ENCODE measurements at regions not wholly inside any gene's neighbourhood (a gene's known extent, or its start where the extent isn't known, plus 50 kb on each side); places are given as distances from the start of the nearest gene placed in this dataset.

DNA sequence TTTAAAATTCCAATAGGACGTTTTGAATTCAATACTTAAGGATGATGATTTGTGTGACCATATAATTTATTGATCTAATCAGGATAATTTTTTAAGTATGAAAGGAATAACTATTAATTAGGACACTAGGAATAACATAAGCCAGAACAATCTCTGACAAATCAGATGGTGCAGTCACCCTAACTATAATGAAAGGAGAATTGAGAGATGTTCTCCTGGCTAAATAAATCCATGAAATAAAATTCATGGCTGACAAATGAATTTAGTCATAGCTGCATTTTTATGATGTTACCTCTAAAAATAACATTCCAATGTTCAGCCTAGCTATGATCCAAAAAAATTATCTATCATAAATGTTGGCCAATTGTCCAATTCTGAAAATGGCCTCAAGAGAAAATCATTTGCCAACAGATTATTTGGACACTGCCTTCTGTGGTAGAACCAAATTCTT, 190.6 kb upstream of the NEIL3 start:
- no peak for DNase-seq
- Histone ChIP-seq H3K27me3 (no peaks in the 10 kb centered on the region), H3K4me3 (ENCODE audit: low read depth, low read length) (no peak overlapping the region), H3K9me3 (no peaks in the 10 kb centered on the region), H3K4me1 (peaks cover 10% of the 10 kb centered on the region; the same call in 1 of the 2 replicates), H3K36me3 (no peaks in the 10 kb centered on the region)
- TF ChIP-seq, protein P1, sequence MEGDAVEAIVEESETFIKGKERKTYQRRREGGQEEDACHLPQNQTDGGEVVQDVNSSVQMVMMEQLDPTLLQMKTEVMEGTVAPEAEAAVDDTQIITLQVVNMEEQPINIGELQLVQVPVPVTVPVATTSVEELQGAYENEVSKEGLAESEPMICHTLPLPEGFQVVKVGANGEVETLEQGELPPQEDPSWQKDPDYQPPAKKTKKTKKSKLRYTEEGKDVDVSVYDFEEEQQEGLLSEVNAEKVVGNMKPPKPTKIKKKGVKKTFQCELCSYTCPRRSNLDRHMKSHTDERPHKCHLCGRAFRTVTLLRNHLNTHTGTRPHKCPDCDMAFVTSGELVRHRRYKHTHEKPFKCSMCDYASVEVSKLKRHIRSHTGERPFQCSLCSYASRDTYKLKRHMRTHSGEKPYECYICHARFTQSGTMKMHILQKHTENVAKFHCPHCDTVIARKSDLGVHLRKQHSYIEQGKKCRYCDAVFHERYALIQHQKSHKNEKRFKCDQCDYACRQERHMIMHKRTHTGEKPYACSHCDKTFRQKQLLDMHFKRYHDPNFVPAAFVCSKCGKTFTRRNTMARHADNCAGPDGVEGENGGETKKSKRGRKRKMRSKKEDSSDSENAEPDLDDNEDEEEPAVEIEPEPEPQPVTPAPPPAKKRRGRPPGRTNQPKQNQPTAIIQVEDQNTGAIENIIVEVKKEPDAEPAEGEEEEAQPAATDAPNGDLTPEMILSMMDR (IDR thresholded peaks at IDR 0.05; ENCODE audit: low read depth, low read length): no peak

DNA sequence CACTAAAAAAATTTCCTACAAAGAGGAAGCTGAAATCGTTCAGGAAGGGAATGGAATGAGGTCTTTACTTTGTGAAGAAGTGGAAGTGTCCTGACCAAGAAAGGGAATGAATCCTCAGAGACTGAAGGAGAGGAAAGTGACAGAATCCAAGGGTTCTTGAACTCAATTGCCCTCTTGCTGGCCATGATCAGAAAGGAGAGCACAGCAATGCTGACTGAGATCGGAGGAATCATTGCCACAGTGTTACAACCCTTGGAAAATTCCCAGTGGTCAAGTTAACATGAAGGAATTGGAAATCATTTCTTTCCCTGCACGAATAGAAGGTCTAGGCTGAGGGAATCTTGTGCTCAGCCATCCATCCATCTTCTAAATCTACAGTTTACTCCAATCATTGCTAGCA, 190.0 kb upstream of the NEIL3 start:
- Histone ChIP-seq H3K27me3 (no peaks in the 10 kb centered on the region), H3K36me3 (no peaks in the 10 kb centered on the region), H3K4me1 (peaks cover 10% of the 10 kb centered on the region; the same call in 1 of the 2 replicates), H3K4me3 (ENCODE audit: low read depth, low read length) (no peak overlapping the region), H3K9me3 (no peaks in the 10 kb centered on the region)
- TF ChIP-seq, protein P1 (IDR thresholded peaks at IDR 0.05; ENCODE audit: low read depth, low read length): no peak
- DNase-seq: no peak

DNA sequence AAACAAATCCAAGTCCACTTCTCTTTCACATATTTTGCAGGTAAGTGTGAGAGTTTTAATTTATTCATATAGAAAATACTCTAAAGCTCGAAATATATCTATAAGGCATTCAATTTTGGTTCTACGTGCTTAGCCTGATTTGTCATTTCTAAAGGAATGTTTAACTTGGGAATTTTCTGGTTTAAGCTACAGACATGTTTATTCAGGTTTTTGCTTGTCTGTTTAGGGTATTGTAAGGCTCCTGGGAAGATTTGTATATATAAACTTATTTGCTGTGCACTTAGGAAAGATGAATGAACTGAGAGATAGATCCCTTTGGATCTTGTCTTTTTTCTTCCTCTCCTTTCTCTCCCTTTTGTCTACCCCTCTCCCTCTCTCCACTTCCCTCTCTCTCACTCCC, 185.9 kb upstream of the NEIL3 start:
- no peaks in the 10 kb centered on the region for H3K36me3 ChIP-seq
- H3K4me3 ChIP-seq (ENCODE audit: low read depth, low read length): no peak overlapping the region
- peaks cover under 1% of the 10 kb centered on the region; the same call in 1 of the 2 replicates for H3K4me1 ChIP-seq
- TF ChIP-seq, protein P1 (IDR thresholded peaks at IDR 0.05; ENCODE audit: low read depth, low read length): no peak
- no peak for DNase-seq
- no peaks in the 10 kb centered on the region for H3K27me3 ChIP-seq
- H3K9me3 ChIP-seq: no peaks in the 10 kb centered on the region

DNA sequence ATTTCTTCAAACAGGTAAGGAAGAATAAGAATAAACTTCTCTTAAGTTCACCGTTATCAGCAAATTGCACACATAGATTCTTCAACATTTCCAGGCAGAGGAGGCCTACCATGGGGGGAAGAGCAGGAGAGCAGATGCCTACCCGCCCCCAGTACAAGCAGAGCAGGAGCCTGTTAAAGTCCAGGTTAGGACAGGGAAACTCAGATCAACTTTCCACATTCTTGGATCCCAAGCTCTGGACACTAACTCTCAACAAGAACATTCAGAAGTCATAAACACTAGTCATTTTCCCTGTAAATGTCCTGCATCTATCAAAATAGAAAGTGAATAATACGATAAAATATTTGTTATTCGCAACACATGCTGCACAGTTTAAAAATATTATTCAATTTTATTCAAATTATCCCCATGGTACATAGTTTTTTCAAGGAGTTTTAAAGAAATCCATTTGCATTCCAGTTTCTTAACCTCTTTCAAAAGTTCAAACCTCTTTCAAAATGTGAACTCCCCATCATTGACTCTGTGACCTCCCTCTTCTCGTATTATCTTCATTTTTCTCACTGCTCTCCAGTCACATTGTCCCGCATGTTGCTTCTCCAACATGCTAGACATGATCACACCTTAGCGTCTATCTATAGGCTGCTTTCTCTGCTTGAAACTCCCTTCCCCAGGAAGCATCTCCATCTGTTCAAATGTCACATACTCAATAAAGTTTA, 185.2 kb upstream of the NEIL3 start:
- Histone ChIP-seq H3K4me3 (ENCODE audit: low read depth, low read length) (no peak overlapping the region), H3K9me3 (no peaks in the 10 kb centered on the region), H3K27me3 (no peaks in the 10 kb centered on the region), H3K36me3 (no peaks in the 10 kb centered on the region), H3K4me1 (no peaks in the 10 kb centered on the region)
- DNase-seq: no peak
- TF ChIP-seq, protein P1 (IDR thresholded peaks at IDR 0.05; ENCODE audit: low read depth, low read length): no peak

DNA sequence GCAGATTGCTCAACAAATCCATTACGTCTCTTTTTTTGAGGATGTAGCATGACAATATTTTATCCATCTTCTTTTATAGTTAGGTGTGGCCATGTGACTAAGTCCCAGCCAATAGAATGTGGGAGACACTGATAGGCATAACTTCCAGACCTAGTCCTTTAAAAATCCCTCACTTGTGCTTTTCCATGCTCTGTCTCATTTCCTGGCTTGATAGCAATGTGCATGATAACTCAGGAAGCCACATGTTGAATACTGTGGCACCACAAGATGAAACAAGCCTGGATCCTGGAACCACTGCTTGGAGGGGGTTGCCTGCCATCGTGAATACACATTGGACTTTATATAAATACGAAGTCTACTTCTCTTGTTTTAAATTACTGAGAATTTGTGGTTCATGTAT, 184.0 kb upstream of the NEIL3 start:
- TF ChIP-seq, protein P1 (IDR thresholded peaks at IDR 0.05; ENCODE audit: low read depth, low read length): no peak
- no peaks in the 10 kb centered on the region for H3K27me3 ChIP-seq
- no peak for DNase-seq
- H3K4me1 ChIP-seq: no peaks in the 10 kb centered on the region
- H3K9me3 ChIP-seq: no peaks in the 10 kb centered on the region
- no peak overlapping the region for H3K4me3 ChIP-seq (ENCODE audit: low read depth, low read length)
- H3K36me3 ChIP-seq: no peaks in the 10 kb centered on the region

GRCh38 chr4:177127658-177128057, 182.0 kb upstream of the NEIL3 start:
- Histone ChIP-seq H3K4me3 (ENCODE audit: low read depth, low read length) (no peak overlapping the region), H3K36me3 (no peaks in the 10 kb centered on the region), H3K9me3 (no peaks in the 10 kb centered on the region), H3K27me3 (no peaks in the 10 kb centered on the region), H3K4me1 (no peaks in the 10 kb centered on the region)
- TF ChIP-seq, protein P1 (IDR thresholded peaks at IDR 0.05; ENCODE audit: low read depth, low read length): no peak
- DNase-seq: no peak
